ENCODE measurements at regions not wholly inside any gene's neighbourhood (a gene's known extent, or its start where the extent isn't known, plus 50 kb on each side); places are given as distances from the start of the nearest gene placed in this dataset.
"Not testable (repeated sequence)": the region's sequence is repeated elsewhere in the genome, so short reads cannot be mapped to it uniquely, and the experiment has no call there.

- no peak for DNase-seq
Measured at GRCh38 chrY:7796128-7796527, 884.6 kb upstream of the AMELY start.

DNA sequence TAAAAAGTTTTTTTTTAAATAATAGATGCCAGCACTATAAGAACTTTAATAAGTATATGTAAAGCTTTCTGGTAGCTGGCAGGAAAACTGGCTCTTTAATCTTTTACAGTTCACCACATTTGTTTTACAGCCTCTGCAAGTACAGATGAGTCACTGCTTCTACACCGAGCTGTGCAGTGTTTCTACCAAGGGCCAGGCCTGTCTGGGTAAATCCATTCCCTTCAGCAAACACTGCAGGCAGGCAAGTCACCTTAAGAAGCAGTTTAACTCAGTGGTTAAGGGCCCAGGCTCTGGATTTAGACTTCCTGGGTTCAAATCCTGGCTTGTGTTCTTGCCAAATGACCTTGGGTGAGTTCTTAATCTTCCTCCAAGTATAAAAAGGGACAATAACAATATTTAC is 882.9 kb upstream of the AMELY start:
- DNase-seq = peak; percentile 44

DNA sequence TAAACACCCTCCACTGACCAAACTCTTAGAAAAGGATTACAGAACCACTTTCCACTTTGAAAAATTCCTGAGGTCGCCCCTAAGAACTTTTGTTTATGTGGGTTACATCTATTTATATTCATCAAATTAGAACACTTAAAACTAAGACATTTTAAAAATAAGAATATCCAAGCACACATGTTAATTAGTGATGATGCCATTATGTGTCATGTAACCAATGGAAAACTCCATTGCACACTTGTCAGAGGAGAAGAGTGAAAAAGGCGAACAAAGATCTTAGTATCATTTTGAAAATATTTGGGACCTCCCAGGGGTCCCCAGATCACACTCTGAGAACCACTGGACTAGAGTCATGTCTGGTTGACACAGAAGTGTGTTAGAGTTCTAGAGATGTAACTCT is 882.4 kb upstream of the AMELY start:
- DNase-seq = no peak

GRCh38 chrY:7792431-7792830 is 880.9 kb upstream of the AMELY start:
- DNase-seq = peak; percentile 52

DNA sequence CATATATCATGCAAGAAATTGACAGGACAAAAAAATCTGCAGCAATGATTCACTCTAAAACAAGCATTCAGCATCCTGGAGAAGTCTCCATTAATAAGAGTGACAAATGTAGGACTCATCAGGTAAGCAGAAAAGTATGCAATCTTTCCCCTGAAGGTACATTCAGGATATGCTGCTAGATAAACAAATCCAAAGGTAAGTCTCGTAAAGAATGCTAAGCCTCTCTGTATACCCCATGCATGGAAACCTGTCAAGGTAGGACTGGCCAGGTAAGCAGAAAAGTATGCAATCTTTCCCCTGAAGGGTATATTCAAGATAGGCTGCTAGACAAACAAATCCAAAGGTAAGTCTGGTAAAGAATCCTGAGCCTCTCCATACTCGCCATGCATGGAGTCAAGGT is 869.9 kb upstream of the AMELY start:
- no peak for DNase-seq

DNA sequence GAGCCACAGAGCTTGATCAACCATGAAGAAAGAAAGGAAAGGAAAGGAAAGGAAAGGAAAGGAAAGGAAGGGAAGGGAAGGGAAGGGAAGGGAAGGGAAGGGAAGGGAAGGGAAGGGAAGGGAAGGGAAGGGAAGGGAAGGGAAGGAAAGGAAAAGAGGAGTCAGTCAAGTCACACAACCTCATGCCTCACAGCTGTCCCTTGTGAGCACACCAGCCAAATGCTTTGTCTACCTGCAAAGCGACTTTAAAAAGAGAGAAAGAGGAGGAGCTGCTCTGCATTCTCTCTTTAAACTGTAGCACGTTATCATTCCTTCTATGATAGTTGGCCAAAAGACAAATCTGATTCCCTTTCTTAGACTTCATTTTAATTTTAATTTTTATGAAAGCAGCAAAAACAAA is 863.9 kb upstream of the AMELY start:
- DNase-seq = not testable (repeated sequence)

- DNase-seq = no peak
Measured at GRCh38 chrY:7771771-7772170, 860.2 kb upstream of the AMELY start.

DNA sequence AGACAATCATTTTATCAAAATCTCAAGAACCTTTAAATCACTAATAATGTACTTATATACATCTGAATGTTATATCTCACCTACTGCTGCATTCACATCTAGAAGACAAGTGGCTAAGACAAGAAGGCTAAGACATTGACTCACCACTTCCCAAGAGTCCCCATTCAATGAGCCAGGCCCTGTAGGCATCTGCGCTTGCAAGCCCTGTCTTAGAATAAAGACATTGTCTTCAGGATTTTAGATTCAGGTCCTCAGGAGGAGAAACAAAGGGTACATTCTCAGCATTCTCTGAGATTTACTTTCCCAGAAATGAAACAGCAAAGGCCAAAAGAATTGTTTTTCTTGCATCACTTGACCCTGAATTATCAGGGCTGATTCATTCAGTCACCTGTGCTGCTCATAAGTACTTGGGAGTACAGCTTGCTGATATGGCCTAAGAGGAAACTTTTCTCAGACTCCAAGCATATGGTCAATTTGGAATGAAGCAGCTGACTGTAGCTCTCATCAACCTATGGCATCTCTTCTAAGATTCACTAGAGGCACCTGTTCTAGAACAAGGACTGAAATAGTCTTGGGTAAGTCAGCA is 858.3 kb upstream of the AMELY start:
- no peak for DNase-seq

DNA sequence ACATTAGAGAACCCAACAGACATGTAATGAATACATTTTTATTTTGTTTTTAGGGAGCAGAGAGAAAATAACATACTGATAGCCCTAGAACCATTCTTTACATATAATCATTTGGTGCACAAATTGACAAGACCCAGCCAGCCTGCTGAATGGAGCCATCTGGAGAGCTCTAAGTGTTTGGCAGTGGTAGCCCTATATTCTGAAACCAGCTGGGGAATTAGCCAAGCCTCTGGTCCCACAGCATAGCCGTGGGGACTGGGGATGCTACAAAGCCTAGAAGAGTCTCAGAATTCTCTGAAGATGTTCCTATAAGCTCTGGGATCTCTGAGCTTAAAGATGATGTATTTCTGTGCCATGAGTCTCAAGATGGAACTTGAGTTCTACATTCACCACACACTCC is 857.3 kb upstream of the AMELY start:
- DNase-seq = no peak

DNA sequence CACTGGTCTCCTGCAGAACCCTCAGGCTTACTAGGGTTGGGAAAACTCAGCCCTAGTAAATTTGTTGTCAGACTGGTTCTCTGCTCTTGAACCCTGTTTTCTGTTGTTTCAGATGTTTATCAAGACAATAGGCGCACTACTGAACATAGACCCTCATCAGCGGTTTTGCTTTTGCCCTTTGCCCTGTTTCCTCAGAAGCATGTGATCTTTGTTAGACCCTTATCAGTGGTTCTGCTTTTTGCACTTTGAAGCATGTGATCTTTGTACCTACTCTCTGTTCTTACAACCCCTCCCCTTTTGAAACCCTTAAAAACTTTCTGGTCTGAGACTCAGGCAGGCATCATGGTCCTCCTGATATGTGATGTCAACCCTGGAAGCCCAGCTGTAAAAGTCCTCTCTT is 842.2 kb upstream of the AMELY start:
- DNase-seq = no peak

- DNase-seq = no peak
Measured at GRCh38 chrY:7746781-7747180, 835.2 kb upstream of the AMELY start.

GRCh38 chrY:7745581-7745901 is 834.0 kb upstream of the AMELY start:
- no peak for DNase-seq

GRCh38 chrY:7744691-7745580 is 833.4 kb upstream of the AMELY start:
- DNase-seq = no peak

- no peak for DNase-seq
Measured at GRCh38 chrY:7736847-7737365, 825.4 kb upstream of the AMELY start.

- DNase-seq = no peak
Measured at GRCh38 chrY:7731651-7732050, 820.1 kb upstream of the AMELY start.

- no peak for DNase-seq
Measured at GRCh38 chrY:7730664-7731063, 819.1 kb upstream of the AMELY start.

GRCh38 chrY:7730071-7730470 is 818.5 kb upstream of the AMELY start:
- peak; percentile 85 for DNase-seq

DNA sequence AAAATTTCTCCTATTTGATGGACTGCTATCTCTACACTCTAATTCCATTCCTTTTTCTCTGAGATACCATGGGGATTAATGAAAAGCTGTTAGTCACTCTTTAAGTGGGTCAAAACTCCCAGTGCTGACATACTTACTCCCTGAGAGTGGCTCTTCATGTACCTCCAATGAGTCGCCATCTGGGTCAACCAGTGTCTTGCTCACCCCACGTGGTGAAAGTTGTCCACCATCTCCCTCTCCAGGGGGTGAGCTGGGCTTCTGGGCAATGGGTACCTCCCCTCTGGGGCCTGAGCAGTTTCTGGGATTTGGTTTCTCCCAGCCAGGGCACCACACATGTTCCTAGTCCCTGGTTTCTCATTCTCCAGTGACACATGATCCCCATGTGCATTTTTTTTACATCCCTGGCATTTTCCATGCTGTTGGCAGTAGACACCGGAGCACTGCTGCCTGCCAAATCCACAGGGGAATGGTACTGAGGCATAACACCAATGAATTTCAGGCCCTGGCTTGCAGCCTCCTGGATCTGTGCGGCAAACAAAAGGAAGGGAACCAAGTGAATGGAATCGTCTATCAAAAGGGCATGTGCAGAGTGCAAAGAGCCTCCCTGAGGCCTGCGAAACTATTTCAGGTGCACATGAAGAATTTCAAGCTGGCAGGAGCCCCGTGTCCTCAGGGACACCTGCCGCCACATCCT is 817.9 kb upstream of the AMELY start:
- DNase-seq = peak; percentile 2

GRCh38 chrY:7728935-7729317 is 817.4 kb upstream of the AMELY start:
- no peak for DNase-seq

- DNase-seq = no peak
Measured at GRCh38 chrY:7725791-7726460, 814.4 kb upstream of the AMELY start.

- peak; percentile 89 for DNase-seq
Measured at GRCh38 chrY:7723991-7724632, 812.6 kb upstream of the AMELY start.

DNA sequence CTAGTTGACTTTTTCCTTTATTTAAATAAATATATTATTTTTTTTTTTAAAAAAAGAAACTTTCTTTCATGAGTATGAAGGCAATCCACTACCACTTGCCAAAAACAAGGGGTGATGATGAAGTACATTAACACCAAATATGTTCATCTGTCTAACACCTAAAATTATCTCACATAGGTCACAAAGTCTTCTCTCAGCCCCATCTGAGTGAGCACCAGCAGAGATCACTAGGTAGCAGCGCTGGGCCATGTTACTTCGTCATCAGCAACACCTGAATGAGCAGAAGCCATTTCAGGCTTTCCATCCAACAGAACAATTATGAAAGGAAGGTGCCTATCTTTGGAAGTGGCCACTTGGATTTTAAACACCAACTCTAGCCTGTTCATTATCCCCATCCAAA is 811.6 kb upstream of the AMELY start:
- no peak for DNase-seq

GRCh38 chrY:7722566-7722965 is 811.0 kb upstream of the AMELY start:
- peak; percentile 85 for DNase-seq
